ENCODE measurements at regions not wholly inside any gene's neighbourhood (a gene's known extent, or its start where the extent isn't known, plus 50 kb on each side); places are given as distances from the start of the nearest gene placed in this dataset.

DNA sequence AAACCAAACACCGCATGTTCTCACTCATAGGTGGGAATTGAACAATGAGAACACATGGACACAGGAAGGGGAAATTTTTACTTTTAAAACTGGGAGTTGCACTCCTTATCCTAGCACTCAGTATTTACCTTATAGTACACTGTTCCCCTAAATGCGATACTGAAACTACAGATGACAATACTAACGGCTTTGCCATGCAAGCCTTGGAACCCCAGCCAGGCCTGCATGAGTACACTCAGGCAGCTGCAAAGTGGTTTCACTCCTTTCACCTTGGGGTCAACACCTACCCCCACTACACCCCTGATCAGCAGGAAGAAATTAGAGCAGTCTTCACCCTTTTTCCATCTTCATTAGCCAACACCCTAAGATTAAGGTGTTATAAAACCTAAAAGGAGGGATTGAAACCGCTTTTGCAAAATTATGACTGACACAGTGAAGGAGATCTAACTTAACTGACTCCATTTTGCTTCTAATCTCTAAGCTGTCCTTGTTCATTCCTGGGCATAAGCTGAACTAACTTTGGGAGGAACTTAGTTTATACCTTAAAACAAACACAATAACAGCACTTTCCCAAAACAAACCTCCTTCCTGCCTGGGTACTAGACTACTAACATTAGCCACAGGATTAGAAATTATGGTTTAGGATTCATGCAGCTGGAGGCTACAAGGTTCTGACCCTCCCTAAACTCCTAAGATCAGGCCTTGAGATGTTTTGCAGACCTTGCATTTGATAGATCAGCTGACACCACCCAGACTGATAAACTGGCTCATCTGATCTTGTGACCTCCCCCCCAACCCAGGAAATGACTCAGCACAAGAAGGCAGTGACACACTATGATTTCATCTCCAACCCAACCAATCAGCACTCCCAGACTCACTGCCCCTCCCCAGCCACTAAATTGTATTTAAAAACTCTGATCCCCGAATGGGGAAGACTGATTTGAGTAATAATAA, 452.1 kb upstream of the PPP2R3A start:
- intact Hi-C loops (cut with DNase I) = no loop called here
- no peak for ATAC-seq
- Histone ChIP-seq H3K9me3 (peaks cover 0 to 11% (median 0%) of the 10 kb centered on the region in 11 donors), H3K36me3 (no peaks in the 10 kb centered on the region), H3K27me3 (peaks cover 0 to 33% (median 11%) of the 10 kb centered on the region in 7 donors), H3K4me3 (no peak overlapping the region), H3K27ac (no peak overlapping the region), H3K4me1 (no peaks in the 10 kb centered on the region)
- TF ChIP-seq, protein P1, sequence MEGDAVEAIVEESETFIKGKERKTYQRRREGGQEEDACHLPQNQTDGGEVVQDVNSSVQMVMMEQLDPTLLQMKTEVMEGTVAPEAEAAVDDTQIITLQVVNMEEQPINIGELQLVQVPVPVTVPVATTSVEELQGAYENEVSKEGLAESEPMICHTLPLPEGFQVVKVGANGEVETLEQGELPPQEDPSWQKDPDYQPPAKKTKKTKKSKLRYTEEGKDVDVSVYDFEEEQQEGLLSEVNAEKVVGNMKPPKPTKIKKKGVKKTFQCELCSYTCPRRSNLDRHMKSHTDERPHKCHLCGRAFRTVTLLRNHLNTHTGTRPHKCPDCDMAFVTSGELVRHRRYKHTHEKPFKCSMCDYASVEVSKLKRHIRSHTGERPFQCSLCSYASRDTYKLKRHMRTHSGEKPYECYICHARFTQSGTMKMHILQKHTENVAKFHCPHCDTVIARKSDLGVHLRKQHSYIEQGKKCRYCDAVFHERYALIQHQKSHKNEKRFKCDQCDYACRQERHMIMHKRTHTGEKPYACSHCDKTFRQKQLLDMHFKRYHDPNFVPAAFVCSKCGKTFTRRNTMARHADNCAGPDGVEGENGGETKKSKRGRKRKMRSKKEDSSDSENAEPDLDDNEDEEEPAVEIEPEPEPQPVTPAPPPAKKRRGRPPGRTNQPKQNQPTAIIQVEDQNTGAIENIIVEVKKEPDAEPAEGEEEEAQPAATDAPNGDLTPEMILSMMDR (IDR thresholded peaks at IDR 0.05) = no peak
- WGBS, 2 donors = 78 to 83% methylated on average over 5 of the region's 5 CpGs
- DNase-seq = no peak

DNA sequence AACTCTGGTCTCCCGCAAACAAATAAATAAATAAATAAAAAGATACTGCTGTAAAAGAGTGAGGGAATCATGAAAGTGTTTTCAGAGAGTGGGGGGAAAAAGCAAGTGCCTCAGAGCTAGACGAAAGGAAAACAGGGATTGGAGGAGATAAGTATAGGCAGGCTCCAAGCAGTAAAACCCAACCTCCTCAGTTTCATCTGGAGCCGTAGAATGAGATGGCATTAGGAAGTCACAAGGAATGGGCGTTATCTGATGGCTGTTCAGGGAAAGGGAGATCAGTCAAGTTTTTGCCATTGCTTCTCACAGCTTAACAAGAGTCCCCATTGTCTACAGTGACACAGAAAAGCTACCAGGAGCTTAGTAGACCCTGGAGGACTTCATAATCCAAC, 451.5 kb upstream of the PPP2R3A start:
- no peak overlapping the region for H3K4me3 ChIP-seq
- peaks cover 0 to 36% (median 14%) of the 10 kb centered on the region in 7 donors for H3K27me3 ChIP-seq
- H3K9me3 ChIP-seq = peaks cover 0 to 7% (median 0%) of the 10 kb centered on the region in 11 donors
- ATAC-seq = no peak
- TF ChIP-seq, protein P1 (IDR thresholded peaks at IDR 0.05) = no peak
- WGBS, 2 donors = 45 to 66% methylated on average over 4 of the region's 4 CpGs
- DNase-seq = no peak
- no peaks in the 10 kb centered on the region for H3K4me1 ChIP-seq
- H3K27ac ChIP-seq = no peak overlapping the region
- H3K36me3 ChIP-seq = no peaks in the 10 kb centered on the region
- intact Hi-C loops (cut with DNase I) = no loop called here

DNA sequence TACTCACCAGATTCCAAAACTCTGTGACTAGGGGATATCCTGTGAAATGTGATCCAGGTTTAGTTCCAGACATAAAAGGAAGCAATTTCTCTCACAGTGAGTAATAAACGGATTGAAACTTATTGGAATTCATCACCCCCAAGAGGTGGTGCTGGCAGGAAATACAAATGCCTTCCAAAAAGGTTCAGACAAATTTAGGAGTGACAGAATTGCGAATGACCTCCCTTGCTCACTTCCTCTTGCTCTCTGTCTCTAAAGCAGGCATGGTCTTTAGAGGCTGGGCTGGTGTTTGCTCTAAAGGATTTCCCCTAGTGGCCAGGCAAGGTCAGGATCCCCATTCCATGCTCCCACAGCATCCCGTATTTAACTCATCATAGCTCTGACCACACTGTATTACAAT, 449.4 kb upstream of the PPP2R3A start:
- DNase-seq = no peak
- WGBS, 2 donors = 16 to 23% methylated on average over 3 of the region's 3 CpGs
- H3K36me3 ChIP-seq = no peaks in the 10 kb centered on the region
- peaks cover 0 to 48% (median 21%) of the 10 kb centered on the region in 7 donors for H3K27me3 ChIP-seq
- no peaks in the 10 kb centered on the region for H3K9me3 ChIP-seq
- H3K27ac ChIP-seq = no peak overlapping the region
- intact Hi-C loops (cut with DNase I) = no loop called here
- TF ChIP-seq, protein P1 (IDR thresholded peaks at IDR 0.05) = no peak
- no peaks in the 10 kb centered on the region for H3K4me1 ChIP-seq
- no peak overlapping the region for H3K4me3 ChIP-seq
- no peak for ATAC-seq

DNA sequence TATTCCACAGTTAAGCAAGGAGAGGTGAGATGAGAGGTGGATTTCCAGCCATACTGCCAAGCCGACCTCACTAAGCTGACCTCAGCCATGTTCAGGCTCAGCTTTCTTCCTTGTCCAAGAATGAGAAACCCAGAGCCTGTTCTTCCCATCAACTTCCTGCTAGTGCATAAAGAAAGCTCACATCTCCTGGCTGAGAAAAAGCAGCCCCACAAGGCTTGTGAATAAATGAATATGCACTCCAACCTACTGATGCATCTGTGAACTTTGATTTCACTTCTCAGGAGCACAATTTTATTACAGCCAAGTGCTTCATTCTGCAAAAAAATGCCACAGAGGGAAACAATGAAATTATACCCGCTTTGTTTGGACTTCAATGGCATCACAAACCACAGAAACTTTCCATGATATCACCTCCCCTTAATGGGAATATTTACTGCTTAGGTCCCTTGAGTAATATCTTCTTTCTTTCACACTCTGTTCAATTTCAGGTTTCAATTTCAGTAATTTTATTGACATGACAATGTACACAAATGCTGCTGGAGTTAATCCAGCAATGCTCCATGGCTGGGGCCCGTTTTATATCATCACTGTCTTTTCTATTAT, 437.0 kb upstream of the PPP2R3A start:
- TF ChIP-seq, protein P1 (IDR thresholded peaks at IDR 0.05) = no peak
- intact Hi-C loops (cut with DNase I) = no loop called here
- Histone ChIP-seq H3K27me3 (peaks cover 0 to 9% (median 4%) of the 10 kb centered on the region in 7 donors), H3K4me1 (no peaks in the 10 kb centered on the region), H3K9me3 (peaks cover 0 to 11% (median 0%) of the 10 kb centered on the region in 11 donors), H3K27ac (no peak overlapping the region), H3K4me3 (no peak overlapping the region), H3K36me3 (no peaks in the 10 kb centered on the region)
- ATAC-seq (no peak), DNase-seq (no peak)
- 59 to 60% methylated on average over 3 of the region's 3 CpGs for WGBS, 2 donors
